Liver (tissue), 7 donors: ENCODE measurements at regions not wholly inside any gene's neighbourhood (a gene's known extent, or its start where the extent isn't known, plus 50 kb on each side); places are given as distances from the start of the nearest gene placed in this dataset.

Source experiments
- DNase-seq: peaks from one replicate; pipeline ENCODE4 v3.0.0-alpha.2; 2017; ENCODE audit warnings: low spot score
- H3K27ac ChIP-seq, 2 donors: one replicate each; pipeline ENCODE4 v1.7.0; 2013; ENCODE audit warnings: inconsistent platforms in 2 of 2, low read length in 2 of 2, control low read depth in 1 of 2, low read depth in 1 of 2, mild to moderate bottlenecking in 1 of 2
- H3K27me3 ChIP-seq, 4 donors: one replicate each; pipeline versions ENCODE4 v1.6.1 to v1.7.0; 2013; ENCODE audit warnings: low read length in 3 of 4, inconsistent platforms in 1 of 4, mild to moderate bottlenecking in 1 of 4, moderate library complexity in 1 of 4; ENCODE audit not compliant: control insufficient read depth in 4 of 4, insufficient read depth in 4 of 4
- H3K36me3 ChIP-seq, 4 donors: one replicate each; pipeline versions ENCODE4 v1.6.1 to v1.7.0; 2013; ENCODE audit warnings: low read length in 3 of 4, mild to moderate bottlenecking in 3 of 4, low read depth in 1 of 4, moderate library complexity in 1 of 4; ENCODE audit not compliant: control insufficient read depth in 4 of 4, insufficient read depth in 3 of 4
- H3K4me1 ChIP-seq, 4 donors: one replicate each; pipeline versions ENCODE4 v1.6.1 to v1.7.0; 2013; ENCODE audit warnings: low read length in 3 of 4, mild to moderate bottlenecking in 3 of 4, moderate library complexity in 1 of 4; ENCODE audit not compliant: control insufficient read depth in 4 of 4, insufficient read depth in 4 of 4
- H3K4me3 ChIP-seq, 3 donors: one replicate each; pipeline versions ENCODE4 v1.6.1 to v1.7.0; 2013; ENCODE audit warnings: low read length in 3 of 3, control low read depth in 1 of 3, low read depth in 1 of 3, mild to moderate bottlenecking in 1 of 3
- H3K9ac ChIP-seq, 2 donors: one replicate each; pipeline ENCODE4 v1.7.0; 2013; ENCODE audit warnings: low read length in 2 of 2, mild to moderate bottlenecking in 2 of 2, moderate library complexity in 2 of 2, control low read depth in 1 of 2, low read depth in 1 of 2
- H3K9me3 ChIP-seq, 4 donors: one replicate each; pipeline versions ENCODE4 v1.6.1 to v1.7.0; 2013; ENCODE audit warnings: low read length in 3 of 4; ENCODE audit not compliant: control insufficient read depth in 4 of 4
- EGR1 ChIP-seq, 2 donors: IDR thresholded peaks; 2 replicates each; pipeline ENCODE4 v1.6.1; 2016 to 2018; ENCODE audit warnings: antibody characterized with exemption in 2 of 2, low read depth in 2 of 2
- FOXA2 ChIP-seq: IDR thresholded peaks from 2 replicates; pipeline ENCODE4 v1.6.1; 2016; ENCODE audit warnings: antibody characterized with exemption
- GABPA ChIP-seq, 2 donors: IDR thresholded peaks in 1 of 2; conservative IDR thresholded peaks in 1 of 2; 2 replicates each; pipeline ENCODE4 v1.6.1; 2016; ENCODE audit warnings: antibody characterized with exemption in 2 of 2, mild to moderate bottlenecking in 1 of 2, moderate library complexity in 1 of 2
- HNF4A ChIP-seq, 2 donors: conservative IDR thresholded peaks; 2 replicates each; pipeline ENCODE4 v1.6.1; 2016; ENCODE audit warnings: antibody characterized with exemption in 2 of 2, mild to moderate bottlenecking in 2 of 2
- JUND ChIP-seq, 2 donors: IDR thresholded peaks; 2 replicates each; pipeline ENCODE4 v1.6.1; 2016; ENCODE audit warnings: antibody characterized with exemption in 2 of 2
- NR2F2 ChIP-seq: IDR thresholded peaks from 2 replicates; pipeline ENCODE4 v1.6.1; 2016; ENCODE audit warnings: antibody characterized with exemption
- RAD21 ChIP-seq, 2 donors: IDR thresholded peaks; 2 replicates each; pipeline ENCODE4 v1.6.1; 2016; ENCODE audit warnings: antibody characterized with exemption in 2 of 2, mild to moderate bottlenecking in 2 of 2
- RXRA ChIP-seq, 2 donors: IDR thresholded peaks; 2 replicates each; pipeline ENCODE4 v1.6.1; 2017 to 2018; ENCODE audit warnings: antibody characterized with exemption in 2 of 2, mild to moderate bottlenecking in 1 of 2
- SP1 ChIP-seq: IDR thresholded peaks from 2 replicates; pipeline ENCODE4 v1.6.1; 2018; ENCODE audit warnings: antibody characterized with exemption, mild to moderate bottlenecking
- TAF1 ChIP-seq: conservative IDR thresholded peaks from 2 replicates; pipeline ENCODE4 v1.6.1; 2016; ENCODE audit warnings: antibody characterized with exemption, mild to moderate bottlenecking
- YY1 ChIP-seq: IDR thresholded peaks from 2 replicates; pipeline ENCODE4 v1.6.1; 2016; ENCODE audit warnings: antibody characterized with exemption, mild to moderate bottlenecking
- WGBS: extraction: QIAGEN DNeasy Blood & Tissue Kit; methylation state at CpG from one replicate; pipeline ENCODE4 v1.1.7; 2013; 5-methylcytosine and 5-hydroxymethylcytosine counted together
- TF ChIP-seq, protein P1 (sequence below): IDR thresholded peaks from 2 replicates; pipeline ENCODE4 v1.6.1; 2016; ENCODE audit warnings: antibody characterized with exemption
- TF ChIP-seq, protein P2 (sequence below): IDR thresholded peaks from 2 replicates; pipeline ENCODE4 v1.6.1; 2016; ENCODE audit warnings: antibody characterized with exemption
- donor health status: healthy.
- donor health status: healthy.
- donor health status: healthy.
- donor health status: healthy.

DNA sequence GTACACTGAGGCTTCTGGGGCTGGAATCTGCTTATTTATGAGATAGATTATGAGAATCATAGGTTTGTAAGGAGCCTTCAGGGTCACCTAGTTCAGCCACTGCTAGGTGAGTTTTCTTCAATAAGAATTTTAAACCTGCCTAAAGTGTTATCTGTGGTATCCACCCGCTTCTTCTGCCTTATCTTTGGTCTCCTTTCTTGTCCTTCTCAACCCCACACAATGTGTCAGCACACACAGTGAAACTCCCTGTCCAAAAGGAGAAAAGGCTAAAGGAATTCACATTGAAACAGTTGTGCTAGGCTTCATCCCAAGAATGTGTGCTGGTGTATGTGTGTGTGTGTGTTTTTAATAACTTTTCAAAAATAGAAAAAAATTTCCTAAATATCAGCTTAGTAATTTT lies 259.3 kb upstream of the BTG1 start:
- TF ChIP-seq GABPA (IDR thresholded peaks at IDR 0.05 in 1 of 2, conservative IDR thresholded peaks at IDR 0.05 in 1 of 2) (no peak), HNF4A (conservative IDR thresholded peaks at IDR 0.05) (no peak), YY1 (no peak), RAD21 (IDR thresholded peaks at IDR 0.05) (no peak), EGR1 (IDR thresholded peaks at IDR 0.05; ENCODE audit: low read depth in 2 of 2) (no peak), RXRA (IDR thresholded peaks at IDR 0.05) (no peak), TAF1 (no peak)
- TF ChIP-seq, protein P1, sequence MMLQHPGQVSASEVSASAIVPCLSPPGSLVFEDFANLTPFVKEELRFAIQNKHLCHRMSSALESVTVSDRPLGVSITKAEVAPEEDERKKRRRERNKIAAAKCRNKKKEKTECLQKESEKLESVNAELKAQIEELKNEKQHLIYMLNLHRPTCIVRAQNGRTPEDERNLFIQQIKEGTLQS, result no peak
- TF ChIP-seq, protein P2, sequence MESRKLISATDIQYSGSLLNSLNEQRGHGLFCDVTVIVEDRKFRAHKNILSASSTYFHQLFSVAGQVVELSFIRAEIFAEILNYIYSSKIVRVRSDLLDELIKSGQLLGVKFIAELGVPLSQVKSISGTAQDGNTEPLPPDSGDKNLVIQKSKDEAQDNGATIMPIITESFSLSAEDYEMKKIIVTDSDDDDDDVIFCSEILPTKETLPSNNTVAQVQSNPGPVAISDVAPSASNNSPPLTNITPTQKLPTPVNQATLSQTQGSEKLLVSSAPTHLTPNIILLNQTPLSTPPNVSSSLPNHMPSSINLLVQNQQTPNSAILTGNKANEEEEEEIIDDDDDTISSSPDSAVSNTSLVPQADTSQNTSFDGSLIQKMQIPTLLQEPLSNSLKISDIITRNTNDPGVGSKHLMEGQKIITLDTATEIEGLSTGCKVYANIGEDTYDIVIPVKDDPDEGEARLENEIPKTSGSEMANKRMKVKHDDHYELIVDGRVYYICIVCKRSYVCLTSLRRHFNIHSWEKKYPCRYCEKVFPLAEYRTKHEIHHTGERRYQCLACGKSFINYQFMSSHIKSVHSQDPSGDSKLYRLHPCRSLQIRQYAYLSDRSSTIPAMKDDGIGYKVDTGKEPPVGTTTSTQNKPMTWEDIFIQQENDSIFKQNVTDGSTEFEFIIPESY, result no peak
- 93% methylated on average over 1 of the region's 1 CpG for WGBS
- peaks cover 0 to 3% (median 0%) of the 10 kb centered on the region in 4 donors for H3K4me1 ChIP-seq
- no peaks in the 10 kb centered on the region for H3K27me3 ChIP-seq
- H3K4me3 ChIP-seq, result no peak overlapping the region
- no peak overlapping the region for H3K27ac ChIP-seq
- H3K36me3 ChIP-seq, result no peaks in the 10 kb centered on the region
- no peak for DNase-seq
- H3K9me3 ChIP-seq, result no peaks in the 10 kb centered on the region
- no peak overlapping the region for H3K9ac ChIP-seq

DNA sequence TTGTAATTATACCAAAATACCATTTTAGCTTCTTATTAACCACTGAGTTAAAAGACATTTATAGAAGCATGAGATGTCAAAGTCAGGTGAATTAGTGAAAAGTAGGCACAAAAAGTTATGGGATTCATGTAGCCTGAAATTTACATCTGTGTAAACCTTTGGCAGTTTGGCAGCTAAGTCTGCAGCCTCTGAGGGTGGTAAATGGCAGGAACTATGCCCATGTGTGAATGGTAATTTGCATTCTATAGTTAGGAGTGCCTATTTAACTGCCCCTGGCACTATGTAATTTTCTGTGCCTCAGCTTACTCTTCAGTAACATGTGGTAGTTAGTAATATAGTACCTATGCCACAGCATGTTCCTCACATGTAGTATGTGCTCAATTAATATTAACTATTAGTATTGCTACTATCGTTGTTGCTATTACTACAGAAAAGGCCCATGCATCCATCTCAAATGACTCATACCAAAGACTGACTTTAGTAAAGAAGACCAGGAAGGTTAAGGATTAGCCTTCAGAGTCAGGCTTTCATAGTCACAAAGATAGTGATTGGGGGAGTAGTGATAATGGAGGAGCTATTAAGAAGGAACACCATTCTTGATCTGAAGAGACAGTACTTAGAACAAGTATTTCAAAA lies 258.7 kb upstream of the BTG1 start:
- no peak overlapping the region for H3K27ac ChIP-seq

More for the DNA sequence above, 258.7 kb upstream of the BTG1 start:
- no peak for DNase-seq
- Histone ChIP-seq H3K36me3 (no peaks in the 10 kb centered on the region), H3K9ac (no peak overlapping the region), H3K4me1 (peaks cover 0 to 3% (median 0%) of the 10 kb centered on the region in 4 donors), H3K27me3 (no peaks in the 10 kb centered on the region), H3K9me3 (no peaks in the 10 kb centered on the region), H3K4me3 (no peak overlapping the region)
- TF ChIP-seq JUND (IDR thresholded peaks at IDR 0.05) (no peak), RAD21 (IDR thresholded peaks at IDR 0.05) (no peak), RXRA (IDR thresholded peaks at IDR 0.05) (no peak), GABPA (IDR thresholded peaks at IDR 0.05 in 1 of 2, conservative IDR thresholded peaks at IDR 0.05 in 1 of 2) (no peak), TAF1 (no peak), SP1 (no peak), HNF4A (conservative IDR thresholded peaks at IDR 0.05) (no peak), FOXA2 (no peak), NR2F2 (no peak)
- TF ChIP-seq, protein P2, result no peak
- 96% methylated on average over 1 of the region's 1 CpG for WGBS
